H9 (cell line): ENCODE measurements at regions not wholly inside any gene's neighbourhood (a gene's known extent, or its start where the extent isn't known, plus 50 kb on each side); places are given as distances from the start of the nearest gene placed in this dataset.

ENCODE experiments used
- DNase-seq: peaks from one replicate; pipeline ENCODE4 v3.0.0-alpha.2; 2017
- H2AFZ ChIP-seq: one replicate; pipeline ENCODE4 v1.6.1; 2013; ENCODE audit warnings: mild to moderate bottlenecking, low read length, control low read depth, moderate library complexity
- H2AK5ac ChIP-seq: 2 replicates; pipeline ENCODE4 v1.6.1; 2013; ENCODE audit warnings: low read length, control low read depth, mixed read lengths; ENCODE audit not compliant: insufficient read length
- H2BK120ac ChIP-seq: one replicate; pipeline ENCODE4 v1.6.1; 2013; ENCODE audit warnings: low read depth, mild to moderate bottlenecking, low read length, control low read depth, inconsistent platforms; ENCODE audit not compliant: poor library complexity, severe bottlenecking
- H2BK12ac ChIP-seq: 2 replicates; pipeline ENCODE4 v1.6.1; 2013; ENCODE audit warnings: low read length, control low read depth, mixed read lengths, low read depth; ENCODE audit not compliant: insufficient read length
- H2BK15ac ChIP-seq: 2 replicates; pipeline ENCODE4 v1.6.1; 2013; ENCODE audit warnings: low read depth, low read length, control low read depth
- H2BK20ac ChIP-seq: one replicate; pipeline ENCODE4 v1.6.1; 2013; ENCODE audit warnings: low read depth, mild to moderate bottlenecking, low read length, control low read depth, inconsistent platforms; ENCODE audit not compliant: poor library complexity, severe bottlenecking
- H2BK5ac ChIP-seq: 2 replicates; pipeline ENCODE4 v1.6.1; 2013; ENCODE audit warnings: low read length, control low read depth, mixed read lengths; ENCODE audit not compliant: insufficient read length
- H3K14ac ChIP-seq: 2 replicates; pipeline ENCODE4 v1.6.1; 2013; ENCODE audit warnings: low read length, control low read depth; ENCODE audit not compliant: insufficient read depth
- H3K18ac ChIP-seq: 2 replicates; pipeline ENCODE4 v1.6.1; 2013; ENCODE audit warnings: low read depth, mild to moderate bottlenecking, mixed read lengths, low read length, control low read depth; ENCODE audit not compliant: insufficient read length
- H3K23ac ChIP-seq: 2 replicates; pipeline ENCODE4 v1.6.1; 2013; ENCODE audit warnings: low read length, control low read depth, mixed read lengths, low read depth; ENCODE audit not compliant: insufficient read length
- H3K23me2 ChIP-seq: 2 replicates; pipeline ENCODE4 v1.6.1; 2013; ENCODE audit warnings: low read depth, mild to moderate bottlenecking, mixed read lengths, low read length, control low read depth; ENCODE audit not compliant: insufficient read length, poor library complexity, severe bottlenecking
- H3K27ac ChIP-seq: 2 replicates; pipeline ENCODE4 v1.5.1; 2013; ENCODE audit warnings: low read length, control low read depth, mixed read lengths, low read depth; ENCODE audit not compliant: insufficient read length
- H3K27me3 ChIP-seq: 2 replicates; pipeline ENCODE4 v1.6.1; 2013; ENCODE audit warnings: low read length, control low read depth, inconsistent platforms; ENCODE audit not compliant: insufficient read depth
- H3K4ac ChIP-seq: 2 replicates; pipeline ENCODE4 v1.6.1; 2013; ENCODE audit warnings: low read depth, mild to moderate bottlenecking, control low read depth, inconsistent platforms, low read length, moderate library complexity
- H3K4me1 ChIP-seq: 2 replicates; pipeline ENCODE4 v1.6.1; 2013; ENCODE audit warnings: low read length, control low read depth, inconsistent platforms; ENCODE audit not compliant: insufficient read depth
- H3K4me2 ChIP-seq: 2 replicates; pipeline ENCODE4 v1.6.1; 2013; ENCODE audit warnings: low read length, control low read depth, mixed read lengths; ENCODE audit not compliant: insufficient read length, insufficient read depth
- H3K56ac ChIP-seq: 2 replicates; pipeline ENCODE4 v1.6.1; 2013; ENCODE audit warnings: low read depth, mild to moderate bottlenecking, mixed read lengths, low read length, control low read depth; ENCODE audit not compliant: insufficient read length
- H3K79me1 ChIP-seq: 2 replicates; pipeline ENCODE4 v1.6.1; 2013; ENCODE audit warnings: low read depth, mild to moderate bottlenecking, moderate library complexity, low read length, control low read depth, inconsistent platforms; ENCODE audit not compliant: insufficient read depth, poor library complexity, severe bottlenecking
- H3K79me2 ChIP-seq: 2 replicates; pipeline ENCODE4 v1.6.1; 2013; ENCODE audit warnings: low read length, control low read depth, inconsistent platforms; ENCODE audit not compliant: insufficient read depth
- H3K9ac ChIP-seq: 2 replicates; pipeline ENCODE4 v1.6.1; 2013; ENCODE audit warnings: low read length, control low read depth, mixed read lengths; ENCODE audit not compliant: insufficient read length; ENCODE audit errors: extremely low read depth
- H3K9me3 ChIP-seq: one replicate; pipeline ENCODE4 v1.6.1; 2013; ENCODE audit warnings: low read depth, low read length, inconsistent platforms; ENCODE audit not compliant: control insufficient read depth
- H3T11ph ChIP-seq: one replicate; pipeline ENCODE4 v1.6.1; 2013; ENCODE audit warnings: mild to moderate bottlenecking, low read length, control low read depth, inconsistent platforms
- H4K20me1 ChIP-seq: one replicate; pipeline ENCODE4 v1.6.1; 2013; ENCODE audit not compliant: control insufficient read depth, insufficient read length, insufficient read depth
- H4K5ac ChIP-seq: 2 replicates; pipeline ENCODE4 v1.6.1; 2013; ENCODE audit warnings: low read depth, mild to moderate bottlenecking, mixed read lengths, low read length, control low read depth; ENCODE audit not compliant: insufficient read length
- H4K8ac ChIP-seq: replicated peaks from 2 replicates; pipeline ENCODE4 v1.6.1; 2013; ENCODE audit warnings: low read length, control low read depth, mixed read lengths, low read depth; ENCODE audit not compliant: insufficient read length
- H4K91ac ChIP-seq: 2 replicates; pipeline ENCODE4 v1.6.1; 2013; ENCODE audit warnings: low read depth, mild to moderate bottlenecking, moderate library complexity, mixed read lengths, low read length, control low read depth; ENCODE audit not compliant: insufficient read length
- H3K27ac Mint-ChIP-seq, 3 experiments: 2 replicates in 2 of 3; 3 replicates in 1 of 3; pipeline ENCODE4 v1.8.0; 2020 to 2021; ENCODE audit warnings: mixed read lengths in 3 of 3, mild to moderate bottlenecking in 1 of 3, moderate library complexity in 1 of 3
- H3K27me3 Mint-ChIP-seq: 2 replicates; pipeline ENCODE4 v1.8.0; 2021; ENCODE audit warnings: low read depth, mild to moderate bottlenecking, moderate library complexity, mixed read lengths
- H3K36me3 Mint-ChIP-seq, 3 experiments: 2 replicates in 2 of 3; 3 replicates in 1 of 3; pipeline ENCODE4 v1.8.0; 2020 to 2021; ENCODE audit warnings: low read depth in 3 of 3, mixed read lengths in 3 of 3; ENCODE audit not compliant: insufficient read depth in 1 of 3
- H3K4me1 Mint-ChIP-seq, 2 experiments: 2 replicates each; pipeline ENCODE4 v1.8.0; 2020; ENCODE audit warnings: mixed read lengths in 2 of 2
- H3K4me3 Mint-ChIP-seq, 2 experiments: 2 replicates in 1 of 2; 3 replicates in 1 of 2; pipeline ENCODE4 v1.8.0; 2020 to 2021; ENCODE audit warnings: mild to moderate bottlenecking in 2 of 2, mixed read lengths in 2 of 2, moderate library complexity in 1 of 2
- H3K9me3 Mint-ChIP-seq, 2 experiments: 2 replicates in 1 of 2; 3 replicates in 1 of 2; pipeline ENCODE4 v1.8.0; 2020; ENCODE audit warnings: mild to moderate bottlenecking in 2 of 2, mixed read lengths in 2 of 2, moderate library complexity in 1 of 2
- TF ChIP-seq, protein P1 (sequence below): fragments of 200-600 bp; sonication (generic); conservative IDR thresholded peaks from 3 replicates; pipeline ENCODE4 v1.8.0; 2021; ENCODE audit warnings: antibody characterized with exemption, mild to moderate bottlenecking

DNA sequence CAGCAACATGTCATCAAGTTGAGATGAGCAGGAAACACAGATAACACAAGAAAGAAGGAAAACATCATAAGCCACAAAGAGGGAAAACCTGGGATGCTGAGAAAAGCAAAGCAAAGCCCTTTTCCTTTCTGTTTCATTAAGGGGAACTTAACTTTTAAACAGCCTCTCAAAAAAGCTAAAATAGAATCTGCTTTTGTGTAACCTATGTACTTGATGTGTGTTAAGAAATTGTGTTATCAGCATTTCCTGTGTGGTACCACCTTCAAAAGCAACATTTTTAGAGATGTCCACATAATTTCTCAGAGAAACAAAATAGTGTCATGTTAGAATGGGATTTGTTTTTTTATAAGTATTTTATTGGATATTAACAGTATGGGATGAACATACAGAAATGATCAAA, 206.2 kb downstream of the IL20RB start:
- Histone ChIP-seq H3K23ac (no peak overlapping the region), H4K91ac (no peak overlapping the region), H3K4ac (no peak overlapping the region), H3K27ac (no peak overlapping the region), H4K8ac (no peak overlapping the region), H2BK20ac (no peak overlapping the region), H2BK15ac (no peak overlapping the region), H3K23me2 (no peaks in the 10 kb centered on the region), H3K79me2 (no peaks in the 10 kb centered on the region), H3K14ac (no peak overlapping the region), H2BK120ac (no peak overlapping the region), H3K9me3 (no peaks in the 10 kb centered on the region), H2AFZ (peak overlapping the region; percentile 95), H3K27me3 (no peaks in the 10 kb centered on the region), H3K56ac (no peak overlapping the region), H4K20me1 (no peaks in the 10 kb centered on the region), H3K18ac (no peak overlapping the region), H2BK12ac (no peak overlapping the region), H3K79me1 (no peaks in the 10 kb centered on the region), H3K9ac (no peak overlapping the region), H3K4me1 (peaks cover 4% of the 10 kb centered on the region), H4K5ac (no peak overlapping the region), H3K4me2 (no peak overlapping the region), H3T11ph (no peak overlapping the region), H2BK5ac (no peak overlapping the region), H2AK5ac (no peak overlapping the region)
- Mint-ChIP-seq H3K4me3 (no peak overlapping the region), H3K4me1 (peaks cover 21 to 32% of the 10 kb centered on the region in 2 experiments), H3K27ac (peak overlapping the region in 1 of 3 experiments; percentile 34; a peak in 1 of 7 replicates), H3K9me3 (no peaks in the 10 kb centered on the region), H3K27me3 (no peaks in the 10 kb centered on the region), H3K36me3 (no peaks in the 10 kb centered on the region)
- DNase-seq, result no peak
- TF ChIP-seq, protein P1, sequence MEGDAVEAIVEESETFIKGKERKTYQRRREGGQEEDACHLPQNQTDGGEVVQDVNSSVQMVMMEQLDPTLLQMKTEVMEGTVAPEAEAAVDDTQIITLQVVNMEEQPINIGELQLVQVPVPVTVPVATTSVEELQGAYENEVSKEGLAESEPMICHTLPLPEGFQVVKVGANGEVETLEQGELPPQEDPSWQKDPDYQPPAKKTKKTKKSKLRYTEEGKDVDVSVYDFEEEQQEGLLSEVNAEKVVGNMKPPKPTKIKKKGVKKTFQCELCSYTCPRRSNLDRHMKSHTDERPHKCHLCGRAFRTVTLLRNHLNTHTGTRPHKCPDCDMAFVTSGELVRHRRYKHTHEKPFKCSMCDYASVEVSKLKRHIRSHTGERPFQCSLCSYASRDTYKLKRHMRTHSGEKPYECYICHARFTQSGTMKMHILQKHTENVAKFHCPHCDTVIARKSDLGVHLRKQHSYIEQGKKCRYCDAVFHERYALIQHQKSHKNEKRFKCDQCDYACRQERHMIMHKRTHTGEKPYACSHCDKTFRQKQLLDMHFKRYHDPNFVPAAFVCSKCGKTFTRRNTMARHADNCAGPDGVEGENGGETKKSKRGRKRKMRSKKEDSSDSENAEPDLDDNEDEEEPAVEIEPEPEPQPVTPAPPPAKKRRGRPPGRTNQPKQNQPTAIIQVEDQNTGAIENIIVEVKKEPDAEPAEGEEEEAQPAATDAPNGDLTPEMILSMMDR, result no peak
